CD14-positive monocyte (primary cell): ENCODE measurements at regions not wholly inside any gene's neighbourhood (a gene's known extent, or its start where the extent isn't known, plus 50 kb on each side); places are given as distances from the start of the nearest gene placed in this dataset.
"Not testable (repeated sequence)": the region's sequence is repeated elsewhere in the genome, so short reads cannot be mapped to it uniquely, and the experiment has no call there.

Source experiments
- DNase-seq, 3 donors: peaks; one replicate each; pipeline ENCODE4 v3.0.0-alpha.2; 2011 to 2022
- H2AFZ ChIP-seq: 2 replicates; pipeline ENCODE4 v1.6.0; 2012; ENCODE audit warnings: mild to moderate bottlenecking, low read depth, low read length, inconsistent platforms; ENCODE audit not compliant: insufficient read depth, poor library complexity, severe bottlenecking
- H3K27ac ChIP-seq, 2 donors: 1 replicate in 1 of 2; 2 replicates in 1 of 2; pipeline ENCODE4 v1.5.1; 2012 to 2013; ENCODE audit warnings: low read length in 2 of 2, control low read depth in 1 of 2, inconsistent platforms in 1 of 2, low read depth in 1 of 2, mild to moderate bottlenecking in 1 of 2
- H3K27me3 ChIP-seq, 2 donors: one replicate each; pipeline versions ENCODE4 v1.6.0 to v1.6.1; 2011 to 2013; ENCODE audit warnings: low read length in 2 of 2; ENCODE audit not compliant: control insufficient read depth in 2 of 2, insufficient read depth in 2 of 2
- H3K36me3 ChIP-seq, 2 donors: replicated peaks in 1 of 2; 1 replicate in 1 of 2; 2 replicates in 1 of 2; pipeline versions ENCODE4 v1.5.1 to v1.6.1; 2012 to 2013; ENCODE audit warnings: low read length in 2 of 2, control low read depth in 1 of 2, inconsistent platforms in 1 of 2, mild to moderate bottlenecking in 1 of 2; ENCODE audit not compliant: insufficient read depth in 2 of 2, control insufficient read depth in 1 of 2
- H3K4me1 ChIP-seq, 2 donors: 1 replicate in 1 of 2; 2 replicates in 1 of 2; pipeline versions ENCODE4 v1.5.1 to v1.6.1; 2012 to 2013; ENCODE audit warnings: low read length in 2 of 2, control low read depth in 1 of 2, inconsistent platforms in 1 of 2, mild to moderate bottlenecking in 1 of 2, moderate library complexity in 1 of 2; ENCODE audit not compliant: insufficient read depth in 2 of 2, control insufficient read depth in 1 of 2
- H3K4me2 ChIP-seq: replicated peaks from 2 replicates; pipeline ENCODE3; 2012; ENCODE audit warnings: low read length, moderate library complexity, mild to moderate bottlenecking; ENCODE audit not compliant: poor library complexity, severe bottlenecking; ENCODE audit errors: extremely low read depth
- H3K4me3 ChIP-seq, 3 experiments: fragments of 200-600 bp in 1 of 3; sonication (generic) in 1 of 3; replicated peaks in 1 of 3; 1 replicate in 2 of 3; 2 replicates in 1 of 3; pipeline ENCODE4 v1.5.1; 2011 to 2013; ENCODE audit warnings: low read length in 3 of 3, mild to moderate bottlenecking in 3 of 3, control low read depth in 2 of 3, low read depth in 2 of 3, inconsistent platforms in 1 of 3, moderate library complexity in 1 of 3
- H3K79me2 ChIP-seq: 2 replicates; pipeline ENCODE4 v1.6.0; 2012; ENCODE audit warnings: mild to moderate bottlenecking, control low read depth, inconsistent platforms, low read length, moderate library complexity; ENCODE audit not compliant: insufficient read depth
- H3K9ac ChIP-seq: 2 replicates; pipeline ENCODE4 v1.6.0; 2017; ENCODE audit warnings: low read length, mild to moderate bottlenecking; ENCODE audit not compliant: insufficient read depth, poor library complexity, severe bottlenecking
- H3K9me3 ChIP-seq, 2 donors: replicated peaks in 1 of 2; 1 replicate in 1 of 2; 2 replicates in 1 of 2; pipeline versions ENCODE4 v1.5.1 to v1.6.1; 2012 to 2013; ENCODE audit warnings: low read length in 2 of 2, control low read depth in 1 of 2; ENCODE audit not compliant: control insufficient read depth in 1 of 2, insufficient read depth in 1 of 2
- H4K20me1 ChIP-seq: 2 replicates; pipeline ENCODE4 v1.6.0; 2012; ENCODE audit warnings: mild to moderate bottlenecking, low read length, control low read depth, moderate library complexity; ENCODE audit not compliant: insufficient read depth
- H3K27ac Mint-ChIP-seq, 7 donors: one replicate each; pipeline ENCODE4 v1.8.0; 2020; ENCODE audit warnings: mild to moderate bottlenecking in 7 of 7, mixed read lengths in 7 of 7, moderate library complexity in 6 of 7, inconsistent platforms in 2 of 7
- H3K27me3 Mint-ChIP-seq, 3 donors: one replicate each; pipeline ENCODE4 v1.8.0; 2021 to 2022; ENCODE audit warnings: low read depth in 3 of 3, mild to moderate bottlenecking in 3 of 3, mixed read lengths in 3 of 3, moderate library complexity in 3 of 3, inconsistent platforms in 1 of 3
- H3K36me3 Mint-ChIP-seq, 2 donors: one replicate each; pipeline ENCODE4 v1.8.0; 2020; ENCODE audit warnings: mixed read lengths in 2 of 2, inconsistent platforms in 1 of 2, mild to moderate bottlenecking in 1 of 2
- H3K4me1 Mint-ChIP-seq: one replicate; pipeline ENCODE4 v1.8.0; 2020; ENCODE audit warnings: mild to moderate bottlenecking, mixed read lengths
- H3K4me3 Mint-ChIP-seq, 2 donors: one replicate each; pipeline ENCODE4 v1.8.0; 2020; ENCODE audit warnings: mild to moderate bottlenecking in 2 of 2, mixed read lengths in 2 of 2, moderate library complexity in 1 of 2
- H3K9me3 Mint-ChIP-seq, 7 donors: one replicate each; pipeline ENCODE4 v1.8.0; 2020 to 2022; ENCODE audit warnings: mixed read lengths in 7 of 7, mild to moderate bottlenecking in 6 of 7, moderate library complexity in 6 of 7, inconsistent platforms in 2 of 7
- WGBS: methylation state at CpG from one replicate; pipeline ENCODE4 v1.1.5; 2013; ENCODE audit warnings: missing lambda C conversion rate; ENCODE audit not compliant: insufficient coverage; 5-methylcytosine and 5-hydroxymethylcytosine counted together
- intact Hi-C, 2 donors: fragments of 100-400 bp; cut with micrococcal nuclease; formaldehyde crosslinking; loops; one replicate each; pipeline versions ENCODE4 v1.15.0 to v1.15.1; 2023

- H3K9ac ChIP-seq, intact Hi-C loops, H3K9me3 ChIP-seq, H3K27me3 ChIP-seq, H3K36me3 Mint-ChIP-seq, H2AFZ ChIP-seq, H3K4me3 ChIP-seq, H4K20me1 ChIP-seq, H3K27ac ChIP-seq, H3K4me1 ChIP-seq, H3K4me1 Mint-ChIP-seq, DNase-seq, H3K4me3 Mint-ChIP-seq, H3K27ac Mint-ChIP-seq, H3K36me3 ChIP-seq, H3K27me3 Mint-ChIP-seq, H3K79me2 ChIP-seq, H3K4me2 ChIP-seq: not testable (repeated sequence)
- WGBS, result no CpG with 5 or more reads among the region's 2 CpGs
- H3K9me3 Mint-ChIP-seq, result peaks cover 0 to 20% (median 6%) of the 10 kb centered on the region in 7 donors
These were observed 316.8 kb upstream of the PLGLB2 start for GRCh38 chr2:87431051-87431450.

- H2AFZ ChIP-seq, H3K36me3 Mint-ChIP-seq, H3K27ac ChIP-seq, H3K36me3 ChIP-seq, H3K4me3 ChIP-seq, H3K27me3 Mint-ChIP-seq, H3K4me1 Mint-ChIP-seq, H3K27ac Mint-ChIP-seq, H3K4me3 Mint-ChIP-seq, H3K9ac ChIP-seq, H3K79me2 ChIP-seq, H3K4me2 ChIP-seq, H4K20me1 ChIP-seq, intact Hi-C loops, H3K9me3 ChIP-seq, DNase-seq, H3K27me3 ChIP-seq: not testable (repeated sequence)
- peaks cover 0 to 15% (median 6%) of the 10 kb centered on the region in 7 donors for H3K9me3 Mint-ChIP-seq
- H3K4me1 ChIP-seq, result peaks cover 2 to 11% of the 10 kb centered on the region in 2 donors
- no CpG with 5 or more reads among the region's 2 CpGs for WGBS
These were observed 315.0 kb upstream of the PLGLB2 start for GRCh38 chr2:87432711-87433453.

- H3K4me1 Mint-ChIP-seq, result peaks cover 14% of the 10 kb centered on the region
- H3K9me3 Mint-ChIP-seq, H3K79me2 ChIP-seq, H3K27ac ChIP-seq, DNase-seq, H3K4me3 ChIP-seq, H3K36me3 ChIP-seq, H3K27me3 Mint-ChIP-seq, H2AFZ ChIP-seq, H4K20me1 ChIP-seq, H3K9me3 ChIP-seq, H3K27me3 ChIP-seq, H3K27ac Mint-ChIP-seq, H3K4me2 ChIP-seq, H3K4me3 Mint-ChIP-seq, H3K36me3 Mint-ChIP-seq, H3K9ac ChIP-seq, intact Hi-C loops: not testable (repeated sequence)
- WGBS, result no CpG with 5 or more reads among the region's 4 CpGs
- peaks cover 12 to 21% of the 10 kb centered on the region in 2 donors for H3K4me1 ChIP-seq
These were observed 311.9 kb upstream of the PLGLB2 start for GRCh38 chr2:87436007-87436406.

GRCh38 chr2:87437701-87438260 lies 310.1 kb upstream of the PLGLB2 start:
- H2AFZ ChIP-seq, H4K20me1 ChIP-seq, DNase-seq, H3K36me3 Mint-ChIP-seq, H3K4me2 ChIP-seq, H3K36me3 ChIP-seq, H3K27ac ChIP-seq, H3K79me2 ChIP-seq, H3K27ac Mint-ChIP-seq, H3K4me3 Mint-ChIP-seq, H3K27me3 Mint-ChIP-seq, H3K9me3 ChIP-seq, intact Hi-C loops, H3K9me3 Mint-ChIP-seq, H3K27me3 ChIP-seq, H3K4me3 ChIP-seq, H3K9ac ChIP-seq: not testable (repeated sequence)
- WGBS, result 100% methylated on average over 1 of the region's 4 CpGs
- peaks cover 12 to 21% of the 10 kb centered on the region in 2 donors for H3K4me1 ChIP-seq
- H3K4me1 Mint-ChIP-seq, result peaks cover 18% of the 10 kb centered on the region
